IPS DF 6.9 (cell line): ENCODE measurements at regions not wholly inside any gene's neighbourhood (a gene's known extent, or its start where the extent isn't known, plus 50 kb on each side); places are given as distances from the start of the nearest gene placed in this dataset.

Experiments used
- DNase-seq: peaks from one replicate; pipeline ENCODE4 v3.0.0-alpha.2; 2013; ENCODE audit warnings: low read depth, low spot score
- H3K27ac ChIP-seq: one replicate; pipeline ENCODE4 v1.5.1; 2013; ENCODE audit warnings: low read length, control low read depth
- H3K27me3 ChIP-seq: 2 replicates; pipeline ENCODE4 v1.6.1; 2013; ENCODE audit warnings: mild to moderate bottlenecking, low read length; ENCODE audit not compliant: control insufficient read depth, insufficient read depth
- H3K36me3 ChIP-seq: 2 replicates; pipeline ENCODE4 v1.6.1; 2013; ENCODE audit warnings: low read length; ENCODE audit not compliant: control insufficient read depth, insufficient read depth
- H3K4me1 ChIP-seq: 2 replicates; pipeline ENCODE4 v1.6.1; 2013; ENCODE audit warnings: low read length; ENCODE audit not compliant: control insufficient read depth, insufficient read depth
- H3K4me3 ChIP-seq: 2 replicates; pipeline ENCODE4 v1.5.1; 2013; ENCODE audit warnings: mild to moderate bottlenecking, low read length
- H3K9me3 ChIP-seq: 2 replicates; pipeline ENCODE4 v1.6.1; 2013; ENCODE audit warnings: low read length, inconsistent platforms; ENCODE audit not compliant: control insufficient read depth, insufficient read depth
- WGBS: extraction: QIAGEN DNeasy Blood & Tissue Kit; methylation state at CpG from one replicate; pipeline ENCODE4 v1.1.7; 2013; ENCODE audit warnings: mixed read lengths, missing lambda C conversion rate; ENCODE audit not compliant: insufficient read length, insufficient coverage; 5-methylcytosine and 5-hydroxymethylcytosine counted together

DNA sequence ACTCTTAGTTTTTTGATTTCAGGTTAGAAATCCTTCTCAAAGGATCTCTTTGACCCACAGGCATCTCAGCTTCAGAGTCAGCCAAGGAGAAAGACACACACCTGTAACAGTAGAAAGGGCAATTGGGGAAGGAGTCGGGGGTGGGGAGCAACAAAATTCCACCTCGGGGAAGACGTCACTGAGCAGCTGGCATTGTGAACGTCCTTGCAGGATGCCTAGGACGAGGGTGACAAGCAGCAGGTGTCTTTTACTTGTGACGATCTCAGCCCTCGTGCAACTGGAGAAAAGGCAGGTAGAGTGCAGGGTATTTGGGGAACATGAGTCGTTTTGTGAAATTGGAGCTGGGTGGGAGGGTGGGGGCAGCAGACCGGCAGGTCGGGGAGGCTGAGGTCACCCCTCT lies 627.0 kb downstream of the ACTR3B start:
- no peaks in the 10 kb centered on the region for H3K36me3 ChIP-seq
- DNase-seq, result no peak
- peaks cover 7% of the 10 kb centered on the region; the same call in 1 of the 2 replicates for H3K9me3 ChIP-seq
- no CpG with 5 or more reads among the region's 10 CpGs for WGBS
- H3K4me3 ChIP-seq, result no peak overlapping the region
- H3K4me1 ChIP-seq, result no peaks in the 10 kb centered on the region
- no peaks in the 10 kb centered on the region for H3K27me3 ChIP-seq
- H3K27ac ChIP-seq, result no peak overlapping the region

DNA sequence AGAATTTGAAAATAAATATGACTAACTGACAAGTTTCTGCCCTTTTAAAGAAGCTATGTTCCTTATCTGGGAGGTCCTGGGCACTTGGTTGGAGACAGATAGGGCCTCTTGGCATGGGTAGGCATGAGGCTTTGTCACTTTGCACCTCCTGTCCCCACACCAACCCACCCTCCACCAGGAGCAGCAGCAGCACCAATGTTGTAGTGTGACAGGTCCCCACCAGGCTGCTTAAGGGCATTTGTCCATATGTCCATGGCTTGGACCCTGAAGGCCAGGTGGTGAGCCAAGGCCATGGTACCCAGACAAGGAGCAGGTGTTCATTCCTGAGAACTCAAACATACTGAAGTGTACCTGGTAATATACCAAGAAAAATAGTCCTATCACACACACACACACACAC lies 629.1 kb downstream of the ACTR3B start:
- Histone ChIP-seq H3K36me3 (no peaks in the 10 kb centered on the region), H3K4me3 (no peak overlapping the region), H3K27me3 (no peaks in the 10 kb centered on the region), H3K4me1 (no peaks in the 10 kb centered on the region), H3K27ac (no peak overlapping the region), H3K9me3 (peaks cover 13% of the 10 kb centered on the region; the same call in 1 of the 2 replicates)
- no peak for DNase-seq

GRCh38 chr7:153389261-153389660 lies 629.7 kb downstream of the ACTR3B start:
- Histone ChIP-seq H3K27ac (no peak overlapping the region), H3K4me1 (no peaks in the 10 kb centered on the region), H3K27me3 (no peaks in the 10 kb centered on the region), H3K4me3 (no peak overlapping the region), H3K9me3 (peaks cover 13% of the 10 kb centered on the region; the same call in 1 of the 2 replicates), H3K36me3 (no peaks in the 10 kb centered on the region)
- WGBS, result no CpG with 5 or more reads among the region's 3 CpGs
- no peak for DNase-seq

DNA sequence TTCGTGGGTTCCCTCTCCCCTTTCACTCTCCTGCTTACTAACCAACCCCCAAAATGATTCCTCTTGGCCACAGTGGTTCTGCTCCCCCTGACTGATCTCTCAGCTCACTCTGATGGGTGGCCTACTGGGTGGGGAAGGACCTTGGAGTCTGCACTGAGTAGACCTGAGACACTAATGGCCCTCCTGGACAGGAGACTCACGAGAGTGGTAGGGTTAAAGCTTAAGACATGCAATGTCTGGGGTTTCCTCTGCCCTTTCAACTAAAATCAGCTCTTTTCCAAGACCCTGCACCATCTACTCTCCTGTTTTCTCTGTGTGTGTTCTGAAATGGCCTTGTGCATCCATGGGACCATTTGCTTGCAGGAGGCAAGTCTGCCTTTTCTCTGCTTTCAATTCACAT lies 631.4 kb downstream of the ACTR3B start:
- DNase-seq, result no peak
- Histone ChIP-seq H3K36me3 (no peaks in the 10 kb centered on the region), H3K27ac (no peak overlapping the region), H3K4me3 (no peak overlapping the region), H3K27me3 (no peaks in the 10 kb centered on the region), H3K4me1 (no peaks in the 10 kb centered on the region), H3K9me3 (peaks cover 10% of the 10 kb centered on the region; the same call in 1 of the 2 replicates)
- no CpG with 5 or more reads among the region's 2 CpGs for WGBS

DNA sequence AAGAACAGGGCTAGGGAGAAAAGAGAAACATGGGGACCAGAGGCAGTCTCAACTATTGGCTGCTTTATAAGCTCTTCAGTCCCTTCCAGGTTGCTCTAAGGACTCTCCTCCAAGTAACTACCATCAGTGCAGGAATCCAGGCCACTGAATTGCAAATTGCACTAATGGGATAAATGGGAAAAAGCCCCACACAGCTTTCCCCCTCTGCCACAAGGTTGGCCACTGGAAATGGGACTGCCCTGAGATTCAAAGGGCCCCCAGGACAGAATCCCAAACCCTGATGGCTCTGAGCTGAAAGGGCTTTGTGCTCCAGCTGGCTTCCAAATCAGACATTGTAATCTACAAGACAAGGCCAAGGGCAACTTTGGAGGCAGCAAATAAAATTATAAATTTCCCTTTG lies 633.2 kb downstream of the ACTR3B start:
- H3K27me3 ChIP-seq, result no peaks in the 10 kb centered on the region
- no peak for DNase-seq
- no peak overlapping the region for H3K4me3 ChIP-seq
- H3K27ac ChIP-seq, result no peak overlapping the region
- H3K36me3 ChIP-seq, result no peaks in the 10 kb centered on the region
- peaks cover 10% of the 10 kb centered on the region; the same call in 1 of the 2 replicates for H3K9me3 ChIP-seq
- no peaks in the 10 kb centered on the region for H3K4me1 ChIP-seq

DNA sequence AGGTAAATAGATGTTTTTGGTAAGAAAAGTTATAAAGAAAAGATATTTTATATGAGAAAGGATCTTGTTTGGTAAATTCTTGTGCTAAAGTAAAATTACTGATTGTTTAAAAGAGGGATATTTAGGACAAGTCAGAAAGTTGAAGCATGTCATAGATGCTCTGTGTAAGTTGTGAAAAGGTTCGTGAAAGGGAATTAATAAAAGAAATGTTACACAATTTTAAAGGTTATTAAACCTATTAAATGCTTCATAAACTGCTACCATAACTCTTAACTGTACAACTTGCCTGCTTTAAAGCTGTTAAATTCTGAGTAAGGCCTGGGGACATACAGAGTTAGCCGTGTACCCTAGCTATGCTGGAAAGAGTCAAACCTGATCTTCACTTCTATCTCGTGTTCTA lies 634.1 kb downstream of the ACTR3B start:
- H3K4me3 ChIP-seq, result no peak overlapping the region
- H3K27me3 ChIP-seq, result no peaks in the 10 kb centered on the region
- no peak overlapping the region for H3K27ac ChIP-seq
- no peaks in the 10 kb centered on the region for H3K4me1 ChIP-seq
- peaks cover 12% of the 10 kb centered on the region; the same call in 1 of the 2 replicates for H3K9me3 ChIP-seq
- WGBS, result no CpG with 5 or more reads among the region's 3 CpGs
- no peak for DNase-seq
- H3K36me3 ChIP-seq, result no peaks in the 10 kb centered on the region

DNA sequence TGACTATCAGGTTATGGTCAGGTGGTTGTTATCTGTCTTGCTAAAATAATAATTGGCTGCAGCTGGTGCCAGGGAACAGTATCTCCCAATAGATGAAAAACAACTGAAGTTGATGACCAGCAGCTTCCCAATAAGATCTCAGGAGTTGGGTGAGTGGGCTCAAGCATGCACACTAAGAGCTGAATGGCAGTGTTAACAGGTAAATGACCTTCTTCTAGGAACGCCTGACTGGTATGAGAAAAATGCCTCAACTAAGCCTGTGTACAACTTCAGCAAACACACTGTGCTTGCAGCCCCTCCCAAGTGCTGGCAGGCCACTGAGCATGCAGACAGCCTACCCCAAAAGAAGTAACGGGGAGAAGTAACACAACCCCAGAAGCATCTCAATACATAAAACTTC lies 636.9 kb downstream of the ACTR3B start:
- H3K36me3 ChIP-seq, result no peaks in the 10 kb centered on the region
- no peaks in the 10 kb centered on the region for H3K27me3 ChIP-seq
- H3K4me1 ChIP-seq, result no peaks in the 10 kb centered on the region
- no peak for DNase-seq
- peaks cover 13% of the 10 kb centered on the region for H3K9me3 ChIP-seq
- no peak overlapping the region for H3K27ac ChIP-seq
- no CpG with 5 or more reads among the region's 2 CpGs for WGBS
- no peak overlapping the region for H3K4me3 ChIP-seq

GRCh38 chr7:153397459-153397858 lies 637.9 kb downstream of the ACTR3B start:
- no peaks in the 10 kb centered on the region for H3K36me3 ChIP-seq
- no CpG with 5 or more reads among the region's 4 CpGs for WGBS
- no peak for DNase-seq

DNA sequence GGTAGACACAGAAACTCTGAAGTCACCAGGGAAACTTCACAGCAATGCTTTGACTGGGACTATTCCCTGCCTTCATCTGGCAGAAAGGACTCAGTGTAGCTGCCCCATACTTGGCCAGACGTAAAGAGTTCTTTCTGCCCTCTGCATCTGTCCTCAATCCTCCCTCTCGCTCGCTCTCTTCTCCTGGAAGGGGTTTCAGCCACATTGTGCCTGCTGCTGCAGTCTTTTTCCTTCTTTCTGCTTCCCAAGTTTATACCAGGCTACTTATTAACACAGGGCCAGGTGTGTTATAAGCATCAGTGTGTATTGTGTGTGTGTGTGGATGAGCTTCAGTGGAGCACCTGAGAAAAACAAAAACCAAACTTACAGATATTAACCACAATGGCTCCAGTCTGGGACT lies 638.4 kb downstream of the ACTR3B start:
- Histone ChIP-seq H3K9me3 (peaks cover 8% of the 10 kb centered on the region), H3K4me1 (no peaks in the 10 kb centered on the region), H3K27me3 (no peaks in the 10 kb centered on the region), H3K4me3 (no peak overlapping the region), H3K27ac (no peak overlapping the region), H3K36me3 (no peaks in the 10 kb centered on the region)
- no peak for DNase-seq
- WGBS, result no CpG with 5 or more reads among the region's 3 CpGs

More at GRCh38 chr7:153397459-153397858, 637.9 kb downstream of the ACTR3B start:
- no peak overlapping the region for H3K4me3 ChIP-seq
- H3K9me3 ChIP-seq, result peaks cover 9% of the 10 kb centered on the region
- no peaks in the 10 kb centered on the region for H3K4me1 ChIP-seq
- no peaks in the 10 kb centered on the region for H3K27me3 ChIP-seq
- no peak overlapping the region for H3K27ac ChIP-seq

DNA sequence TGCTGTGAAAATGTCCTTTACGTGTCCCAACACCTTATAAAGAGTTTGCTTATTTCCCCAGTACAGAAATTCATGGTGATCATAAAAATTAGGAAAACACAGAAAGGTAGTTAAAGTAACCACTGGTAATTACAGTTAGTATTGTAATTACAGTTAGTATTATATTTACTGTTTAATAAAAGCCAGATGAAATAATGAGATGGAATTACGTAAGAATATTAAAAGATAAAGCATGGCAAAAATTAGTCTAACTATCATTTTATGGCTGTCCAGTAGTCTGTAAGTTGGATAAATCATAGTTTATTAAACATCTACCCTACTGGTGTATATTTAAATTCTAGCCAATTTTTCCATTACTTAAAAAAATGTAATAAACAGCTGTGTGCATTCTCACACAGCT lies 638.8 kb downstream of the ACTR3B start:
- WGBS, result 100% methylated on average over 1 of the region's 2 CpGs
- Histone ChIP-seq H3K9me3 (peaks cover 10% of the 10 kb centered on the region), H3K27ac (no peak overlapping the region), H3K4me3 (no peak overlapping the region), H3K4me1 (no peaks in the 10 kb centered on the region), H3K27me3 (no peaks in the 10 kb centered on the region), H3K36me3 (no peaks in the 10 kb centered on the region)
- no peak for DNase-seq

DNA sequence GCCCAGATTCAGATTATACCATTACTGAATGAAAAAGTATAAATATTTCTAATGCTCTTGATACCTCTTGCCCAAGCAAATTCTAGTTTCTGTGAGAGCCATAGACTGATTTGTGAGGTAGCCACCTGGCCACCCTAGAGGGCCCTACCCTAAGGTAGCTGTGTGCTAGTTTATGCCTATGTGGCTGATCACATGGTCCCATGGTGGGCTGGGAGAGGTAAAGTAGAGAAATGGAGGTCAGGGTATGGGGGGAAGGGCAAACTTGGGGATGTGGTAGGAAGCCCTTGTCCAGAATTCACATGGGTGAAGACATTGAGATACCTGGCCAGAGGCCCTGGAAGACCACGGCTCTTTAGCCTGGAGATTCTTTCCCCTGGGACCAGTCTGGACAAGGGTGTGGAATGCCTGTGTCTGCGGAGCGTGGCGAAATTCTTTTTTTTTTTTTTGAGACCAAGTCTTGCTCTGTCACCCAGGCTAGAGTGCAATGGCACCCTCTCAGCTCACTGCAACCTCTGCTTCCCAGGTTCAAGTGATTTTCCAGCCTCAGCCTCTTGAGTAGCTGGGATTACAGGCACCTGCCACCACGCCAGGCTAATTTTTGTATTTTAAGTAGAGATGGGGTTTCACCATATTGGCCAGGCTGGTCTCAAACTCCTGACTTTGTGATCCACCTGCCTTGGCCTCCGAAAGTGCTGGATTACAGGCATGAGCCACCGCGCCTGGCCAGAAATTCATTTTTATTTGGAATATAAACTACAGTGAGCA lies 639.4 kb downstream of the ACTR3B start:
- H3K9me3 ChIP-seq, result peaks cover 10% of the 10 kb centered on the region
- H3K27ac ChIP-seq, result no peak overlapping the region
- WGBS, result no CpG with 5 or more reads among the region's 8 CpGs

More for the DNA sequence above, 639.4 kb downstream of the ACTR3B start:
- no peak for DNase-seq
- no peaks in the 10 kb centered on the region for H3K36me3 ChIP-seq
- H3K27me3 ChIP-seq, result no peaks in the 10 kb centered on the region
- no peak overlapping the region for H3K4me3 ChIP-seq
- H3K4me1 ChIP-seq, result no peaks in the 10 kb centered on the region
